ENCODE measurements at regions not wholly inside any gene's neighbourhood (a gene's known extent, or its start where the extent isn't known, plus 50 kb on each side); places are given as distances from the start of the nearest gene placed in this dataset.
A peak's percentile ranks its signal among the peaks of the same experiment; 100 is the strongest.

DNA sequence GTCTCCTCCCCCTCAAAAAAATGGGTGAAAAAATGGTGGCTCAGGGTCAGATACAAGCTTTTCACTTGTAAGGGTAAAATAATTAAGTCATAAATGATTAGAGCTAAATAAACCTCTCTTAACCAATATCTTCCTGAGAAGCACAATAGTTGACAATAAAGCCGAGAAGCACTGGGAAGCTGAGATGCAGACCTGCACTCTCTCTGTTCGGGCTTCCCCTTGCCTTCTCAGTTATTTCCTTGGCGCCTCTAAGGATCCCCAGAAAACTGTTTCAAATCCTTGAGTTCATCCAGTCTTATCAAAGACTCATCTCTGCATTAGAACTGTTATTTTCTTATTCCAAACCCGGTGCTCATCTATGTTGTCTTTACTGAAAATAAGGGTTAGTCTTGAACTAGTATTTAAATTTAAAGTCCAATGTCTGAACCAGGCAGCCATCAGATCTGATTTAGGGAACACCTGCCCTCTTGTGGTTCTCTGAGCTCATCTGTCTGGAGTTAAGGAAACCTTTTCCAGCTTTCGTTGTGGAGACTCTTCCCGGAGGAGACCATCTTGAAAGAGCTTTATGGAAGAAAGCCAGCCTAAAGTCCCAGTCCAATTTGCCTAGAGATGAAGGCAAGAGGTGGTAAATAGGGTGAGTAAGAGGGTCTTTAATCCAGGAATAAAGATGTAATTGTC is 256.4 kb upstream of the MCTP2 start:
- Histone ChIP-seq H3K36me3 (no peaks in the 10 kb centered on the region), H3K4me3 (no peak overlapping the region), H3K27ac (no peak overlapping the region), H3K9me3 (no peaks in the 10 kb centered on the region), H3K4me1 (peaks cover 0 to 2% (median 0%) of the 10 kb centered on the region in 4 donors), H3K27me3 (no peaks in the 10 kb centered on the region)
- no peak for DNase-seq
- intact Hi-C loops (cut with DNase I; ENCODE audit: low total_unique reads) (loop anchor here (5.0 kb wide), 1 partner anchor 888 kb away; the partner anchor contains the start of gene RGMA), in situ Hi-C loops (cut with MboI; ENCODE audit: low pct_ligation_motif_present in 1 of 4, low pct_unique_long_range_greater_than_20kb in 1 of 4, low sequenced_read_pairs in 3 of 4) (loop anchor here in 3 of 4 donors (25.0 kb wide), 1 partner anchor 888 kb away; the partner anchor contains the start of gene RGMA (in 3 of the 3))
- TF ChIP-seq CTCF (IDR thresholded peaks at IDR 0.05) = peak in 4 of 5 experiments; percentile 20 to 41 (median 34)
- no peak for TF ChIP-seq POLR2AphosphoS5 (IDR thresholded peaks at IDR 0.05)
- TF ChIP-seq POLR2A (IDR thresholded peaks at IDR 0.05) = no peak
- WGBS, 2 donors (ENCODE audit: low coverage in 1 of 2) = 60 to 75% methylated on average over 4 to 6 of the region's 6 CpGs

DNA sequence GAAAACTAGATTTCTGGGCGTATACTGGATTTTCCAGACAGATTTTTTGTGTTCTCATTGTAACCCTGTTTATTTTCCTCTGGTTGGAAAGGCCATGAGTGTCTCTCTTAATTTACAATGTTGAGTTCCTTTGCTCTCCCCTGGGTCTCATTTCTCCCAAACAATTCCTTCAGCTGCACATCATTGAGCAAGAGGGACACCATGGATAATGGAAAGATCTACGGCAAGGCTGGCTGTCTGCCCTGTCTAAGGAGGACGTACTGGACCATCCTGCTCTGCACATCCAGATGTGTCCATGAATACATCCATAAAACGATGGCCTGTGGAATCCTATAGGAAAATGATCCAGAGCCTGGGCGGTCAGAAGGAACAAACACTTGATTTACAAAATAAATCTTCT is 258.1 kb upstream of the MCTP2 start:
- 51 to 59% methylated on average over 5 of the region's 5 CpGs for WGBS, 2 donors (ENCODE audit: low coverage in 1 of 2)
- no peak overlapping the region for H3K27ac ChIP-seq
- intact Hi-C loops (cut with DNase I; ENCODE audit: low total_unique reads) = no loop called here

DNA sequence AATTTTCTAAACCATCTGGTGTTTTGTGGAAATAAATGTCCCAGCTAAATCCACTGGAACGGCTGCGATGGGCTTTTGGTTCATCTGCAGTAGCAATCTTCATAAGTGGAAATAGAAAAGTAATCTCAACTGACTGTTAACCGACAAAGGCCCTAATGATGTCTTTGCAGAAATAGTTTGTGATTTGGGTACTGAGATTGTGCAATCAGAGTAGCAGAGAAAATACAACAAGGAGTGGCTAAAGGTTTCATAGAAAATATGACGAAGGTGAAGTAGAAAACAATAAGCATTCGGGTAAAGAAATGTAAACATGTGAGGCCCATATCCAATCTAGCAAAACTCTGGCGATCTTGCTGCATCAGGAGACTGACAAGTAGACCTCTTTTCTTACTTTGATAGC is 262.6 kb upstream of the MCTP2 start:
- no peak for DNase-seq
- Histone ChIP-seq H3K4me1 (no peaks in the 10 kb centered on the region), H3K9me3 (no peaks in the 10 kb centered on the region), H3K36me3 (no peaks in the 10 kb centered on the region), H3K27me3 (no peaks in the 10 kb centered on the region), H3K4me3 (no peak overlapping the region), H3K27ac (no peak overlapping the region)
- intact Hi-C loops (cut with DNase I; ENCODE audit: low total_unique reads) = no loop called here
- WGBS, 2 donors (ENCODE audit: low coverage in 1 of 2) = 73 to 75% methylated on average over 6 of the region's 6 CpGs
- in situ Hi-C loops (cut with MboI; ENCODE audit: low pct_ligation_motif_present in 1 of 4, low pct_unique_long_range_greater_than_20kb in 1 of 4, low sequenced_read_pairs in 3 of 4) = no loop called here
- TF ChIP-seq EP300 (IDR thresholded peaks at IDR 0.05; ENCODE audit: low read depth) = no peak
- TF ChIP-seq POLR2AphosphoS5 (IDR thresholded peaks at IDR 0.05) = no peak
- TF ChIP-seq POLR2A (IDR thresholded peaks at IDR 0.05) = no peak
- no peak for TF ChIP-seq CTCF (IDR thresholded peaks at IDR 0.05)

More for the DNA sequence above, 258.1 kb upstream of the MCTP2 start:
- TF ChIP-seq POLR2A (IDR thresholded peaks at IDR 0.05) (no peak), CTCF (IDR thresholded peaks at IDR 0.05) (no peak), EP300 (IDR thresholded peaks at IDR 0.05; ENCODE audit: low read depth) (no peak), POLR2AphosphoS5 (IDR thresholded peaks at IDR 0.05) (peak in 1 of 3 donors; percentile 30)
- Histone ChIP-seq H3K36me3 (no peaks in the 10 kb centered on the region), H3K4me1 (no peaks in the 10 kb centered on the region), H3K27me3 (no peaks in the 10 kb centered on the region), H3K4me3 (no peak overlapping the region), H3K9me3 (no peaks in the 10 kb centered on the region)
- peak; percentile 27 for DNase-seq
- in situ Hi-C loops (cut with MboI; ENCODE audit: low pct_ligation_motif_present in 1 of 4, low pct_unique_long_range_greater_than_20kb in 1 of 4, low sequenced_read_pairs in 3 of 4) = no loop called here

DNA sequence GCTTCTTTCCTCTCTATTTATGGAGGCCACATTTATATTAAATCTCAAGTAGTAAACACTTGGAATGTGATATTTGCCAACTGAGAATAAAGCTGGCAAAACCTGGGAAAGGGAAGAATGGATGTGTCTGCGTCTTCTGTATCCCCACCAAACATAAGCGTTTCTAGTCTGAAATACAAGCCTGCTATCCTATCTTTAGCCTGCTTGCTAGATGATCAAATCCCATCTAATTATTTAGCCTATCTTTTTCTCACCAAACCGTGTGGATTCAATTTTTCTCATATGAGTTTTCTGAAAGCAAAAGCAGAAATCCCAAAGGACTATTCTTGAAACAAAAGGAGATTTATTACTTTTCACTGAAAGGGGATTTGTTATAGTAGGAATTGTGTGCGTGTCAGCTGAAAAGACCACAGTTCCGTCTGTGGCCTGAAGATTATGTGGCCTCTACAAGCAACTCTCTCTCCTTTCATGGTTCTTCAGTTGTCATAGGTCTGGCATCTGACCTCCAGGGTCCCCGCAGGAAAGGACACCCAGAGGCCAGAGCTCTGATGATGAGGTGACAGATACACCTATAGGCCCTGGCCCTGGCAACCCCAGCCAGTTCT is 266.0 kb upstream of the MCTP2 start:
- in situ Hi-C loops (cut with MboI; ENCODE audit: low pct_ligation_motif_present in 1 of 4, low pct_unique_long_range_greater_than_20kb in 1 of 4, low sequenced_read_pairs in 3 of 4) = no loop called here
- 76 to 88% methylated on average over 6 of the region's 6 CpGs for WGBS, 2 donors (ENCODE audit: low coverage in 1 of 2)
- no peak for DNase-seq

More for the DNA sequence above, 266.0 kb upstream of the MCTP2 start:
- H3K27ac ChIP-seq = no peak overlapping the region
- no peak overlapping the region for H3K4me3 ChIP-seq
- H3K4me1 ChIP-seq = no peaks in the 10 kb centered on the region
- H3K36me3 ChIP-seq = no peaks in the 10 kb centered on the region
- TF ChIP-seq EP300 (IDR thresholded peaks at IDR 0.05; ENCODE audit: low read depth) (no peak), POLR2A (IDR thresholded peaks at IDR 0.05) (no peak), CTCF (IDR thresholded peaks at IDR 0.05) (no peak), POLR2AphosphoS5 (IDR thresholded peaks at IDR 0.05) (no peak)
- no peaks in the 10 kb centered on the region for H3K27me3 ChIP-seq
- intact Hi-C loops (cut with DNase I; ENCODE audit: low total_unique reads) = no loop called here
- H3K9me3 ChIP-seq = no peaks in the 10 kb centered on the region
